Left ventricle myocardium inferior (tissue), 1 donor: ENCODE measurements at regions not wholly inside any gene's neighbourhood (a gene's known extent, or its start where the extent isn't known, plus 50 kb on each side); places are given as distances from the start of the nearest gene placed in this dataset.

Source experiments
- DNase-seq: peaks from one replicate; pipeline ENCODE4 v3.0.0-alpha.2; 2020
- H3K27ac ChIP-seq: fragments of 200-600 bp; replicated peaks from 2 replicates; pipeline ENCODE4 v1.8.0; 2021
- H3K27me3 ChIP-seq: fragments of 200-600 bp; 2 replicates; pipeline ENCODE4 v1.8.0; 2021; ENCODE audit warnings: low read depth
- H3K36me3 ChIP-seq: fragments of 200-600 bp; 2 replicates; pipeline ENCODE4 v1.8.0; 2021
- H3K4me1 ChIP-seq: fragments of 200-600 bp; 2 replicates; pipeline ENCODE4 v1.8.0; 2021
- H3K4me3 ChIP-seq: fragments of 200-600 bp; 2 replicates; pipeline ENCODE4 v1.8.0; 2021; ENCODE audit warnings: mild to moderate bottlenecking, moderate library complexity
- H3K9me3 ChIP-seq: fragments of 200-600 bp; replicated peaks from 2 replicates; pipeline ENCODE4 v1.8.0; 2021
- intact Hi-C: fragments of 100-400 bp; cut with micrococcal nuclease; formaldehyde crosslinking; loops from one replicate; pipeline ENCODE4 v1.11.0; 2022
- TF ChIP-seq, protein P1 (sequence below): fragments of 200-600 bp; IDR thresholded peaks from 2 replicates; pipeline ENCODE4 v1.8.0; 2021; ENCODE audit warnings: antibody characterized with exemption, mild to moderate bottlenecking, borderline replicate concordance
- donor health status: DM: no; HTN: yes; CAD: no; lungs with severe emphysema.

DNA sequence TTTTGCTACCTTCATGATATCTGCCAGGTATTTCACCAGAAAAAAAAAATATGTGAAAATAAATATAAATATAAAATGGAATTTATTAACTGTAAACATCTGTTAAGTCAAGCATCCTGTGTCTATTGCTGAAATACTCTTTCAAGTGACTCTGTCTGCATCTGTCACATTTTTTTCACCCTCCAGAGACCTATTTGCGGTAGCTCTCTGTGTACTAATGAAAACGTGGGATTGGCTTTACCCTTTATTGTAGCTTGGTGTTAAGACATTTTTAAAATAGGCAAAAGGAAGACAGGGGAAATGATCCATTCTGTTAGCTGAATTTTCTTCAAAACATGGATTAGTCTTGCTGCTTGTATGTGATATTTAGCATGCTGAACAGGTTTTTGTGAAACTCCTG is 536.0 kb upstream of the WWC1 start:
- TF ChIP-seq, protein P1, sequence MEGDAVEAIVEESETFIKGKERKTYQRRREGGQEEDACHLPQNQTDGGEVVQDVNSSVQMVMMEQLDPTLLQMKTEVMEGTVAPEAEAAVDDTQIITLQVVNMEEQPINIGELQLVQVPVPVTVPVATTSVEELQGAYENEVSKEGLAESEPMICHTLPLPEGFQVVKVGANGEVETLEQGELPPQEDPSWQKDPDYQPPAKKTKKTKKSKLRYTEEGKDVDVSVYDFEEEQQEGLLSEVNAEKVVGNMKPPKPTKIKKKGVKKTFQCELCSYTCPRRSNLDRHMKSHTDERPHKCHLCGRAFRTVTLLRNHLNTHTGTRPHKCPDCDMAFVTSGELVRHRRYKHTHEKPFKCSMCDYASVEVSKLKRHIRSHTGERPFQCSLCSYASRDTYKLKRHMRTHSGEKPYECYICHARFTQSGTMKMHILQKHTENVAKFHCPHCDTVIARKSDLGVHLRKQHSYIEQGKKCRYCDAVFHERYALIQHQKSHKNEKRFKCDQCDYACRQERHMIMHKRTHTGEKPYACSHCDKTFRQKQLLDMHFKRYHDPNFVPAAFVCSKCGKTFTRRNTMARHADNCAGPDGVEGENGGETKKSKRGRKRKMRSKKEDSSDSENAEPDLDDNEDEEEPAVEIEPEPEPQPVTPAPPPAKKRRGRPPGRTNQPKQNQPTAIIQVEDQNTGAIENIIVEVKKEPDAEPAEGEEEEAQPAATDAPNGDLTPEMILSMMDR: no peak
- DNase-seq: no peak
- no peak overlapping the region for H3K27ac ChIP-seq
- H3K4me3 ChIP-seq: no peak overlapping the region
- no peaks in the 10 kb centered on the region for H3K36me3 ChIP-seq
- intact Hi-C loops: no loop called here
- peaks cover 9% of the 10 kb centered on the region for H3K27me3 ChIP-seq
- no peaks in the 10 kb centered on the region for H3K4me1 ChIP-seq
- H3K9me3 ChIP-seq: no peaks in the 10 kb centered on the region

DNA sequence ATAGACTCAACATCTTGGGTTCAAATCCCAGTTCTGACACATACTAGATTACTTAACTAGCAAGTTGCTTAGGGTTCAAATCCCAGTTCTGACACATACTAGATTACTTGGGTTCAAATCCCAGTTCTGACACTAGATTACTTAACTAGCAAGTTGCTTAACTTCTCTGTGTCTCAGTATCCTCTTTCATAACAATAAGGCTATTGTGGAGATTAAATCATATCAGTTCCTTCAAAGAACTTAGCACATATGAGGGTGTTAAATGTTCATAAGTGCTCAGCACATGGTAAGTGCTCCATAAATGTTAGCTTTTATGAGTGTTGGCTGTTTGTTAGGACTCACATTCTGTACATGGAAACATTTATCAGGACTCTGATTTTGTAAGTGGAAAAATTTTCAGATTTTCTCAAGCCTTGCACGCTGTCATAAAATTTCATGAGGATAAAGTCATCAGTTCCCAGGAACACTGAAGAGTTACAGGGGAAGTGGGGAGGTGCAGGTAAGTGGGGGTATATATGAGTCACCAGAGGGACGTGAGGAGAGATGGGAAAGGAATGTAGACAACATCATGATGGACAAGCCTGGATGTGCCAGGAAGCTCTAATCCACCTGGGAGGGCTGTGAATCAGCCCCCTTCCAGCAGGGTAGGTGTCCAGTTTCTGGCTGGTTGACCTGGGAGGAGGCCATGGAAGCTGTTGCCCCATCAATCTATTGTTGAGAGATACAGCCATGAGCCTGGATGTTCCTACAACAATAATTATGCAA is 532.2 kb upstream of the WWC1 start:
- Histone ChIP-seq H3K4me3 (no peak overlapping the region), H3K27ac (no peak overlapping the region), H3K27me3 (peaks cover 8% of the 10 kb centered on the region), H3K4me1 (no peaks in the 10 kb centered on the region), H3K9me3 (no peaks in the 10 kb centered on the region), H3K36me3 (no peaks in the 10 kb centered on the region)
- intact Hi-C loops: no loop called here
- TF ChIP-seq, protein P1: no peak
- no peak for DNase-seq

DNA sequence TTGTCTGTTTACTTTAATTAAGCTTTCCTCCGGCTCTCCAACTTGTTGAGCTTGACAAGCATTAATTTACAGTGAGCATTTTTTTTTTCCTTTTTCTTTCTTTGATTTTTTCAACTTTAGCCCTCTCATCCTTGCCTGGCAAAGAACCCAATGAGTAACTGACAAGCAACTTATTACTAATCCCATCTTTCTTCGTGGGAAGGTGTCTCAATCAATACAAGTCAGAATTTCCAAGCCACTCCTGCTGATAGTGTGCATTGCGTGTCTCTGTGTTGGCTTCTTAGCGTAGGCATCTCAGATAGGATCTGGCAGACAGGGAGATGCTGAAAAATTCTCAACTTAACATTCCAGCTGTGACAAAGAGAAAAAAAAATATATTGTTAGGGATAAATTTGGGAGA is 527.7 kb upstream of the WWC1 start:
- TF ChIP-seq, protein P1: no peak
- DNase-seq: no peak
- Histone ChIP-seq H3K4me3 (no peak overlapping the region), H3K27ac (no peak overlapping the region), H3K9me3 (no peaks in the 10 kb centered on the region), H3K27me3 (peaks cover 19% of the 10 kb centered on the region), H3K4me1 (no peaks in the 10 kb centered on the region), H3K36me3 (no peaks in the 10 kb centered on the region)
- intact Hi-C loops: no loop called here

DNA sequence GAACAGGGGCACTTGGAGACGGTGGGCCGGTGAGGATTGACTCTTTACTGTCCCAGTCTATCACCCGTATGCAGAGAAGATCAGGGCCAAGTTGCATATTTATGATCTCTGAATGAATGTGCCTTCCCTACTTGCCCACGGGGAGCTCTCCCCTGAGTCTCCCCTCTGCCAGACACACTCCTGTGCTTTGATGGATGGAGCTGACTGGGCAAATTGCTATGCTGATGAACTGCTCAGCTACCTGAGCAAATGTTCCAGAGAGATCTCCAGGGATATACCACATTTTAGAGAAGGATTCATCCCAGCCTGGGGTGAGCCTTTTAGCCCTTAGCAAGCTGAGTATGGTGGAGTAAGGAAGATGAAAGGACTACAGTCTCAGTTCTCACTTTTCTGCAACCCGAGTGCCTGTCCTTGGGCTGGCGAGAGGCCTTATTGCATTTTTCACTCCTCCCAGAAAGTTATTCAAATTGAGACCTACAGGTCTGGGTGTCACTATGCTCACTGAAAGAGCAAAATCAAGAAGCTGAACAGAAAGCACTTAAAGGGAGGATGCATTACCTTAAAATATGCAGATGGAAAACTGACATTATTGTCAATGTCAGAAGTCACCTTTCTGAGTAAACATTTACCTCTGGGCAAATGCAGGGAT is 526.7 kb upstream of the WWC1 start:
- Histone ChIP-seq H3K9me3 (no peaks in the 10 kb centered on the region), H3K4me1 (no peaks in the 10 kb centered on the region)

DNA sequence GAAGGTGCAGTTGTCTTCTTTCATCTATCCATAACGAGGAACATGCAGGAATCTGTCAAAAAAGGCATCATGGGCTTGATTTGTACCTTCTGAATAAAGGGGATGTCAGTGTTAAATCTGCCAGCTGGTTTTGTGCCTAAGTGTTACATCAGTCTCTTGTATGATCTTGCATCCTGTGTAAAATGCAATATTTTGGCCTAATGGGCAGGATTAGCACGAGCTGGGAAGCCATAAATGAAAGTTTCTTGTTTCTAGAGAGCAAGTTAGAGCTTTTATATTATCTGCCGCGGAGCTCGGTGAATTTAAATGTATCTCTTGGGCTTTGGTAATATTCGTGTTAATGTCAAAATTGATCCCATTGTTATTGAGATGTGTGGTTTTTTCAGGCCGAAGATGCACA is 526.1 kb upstream of the WWC1 start:
- Histone ChIP-seq H3K9me3 (no peaks in the 10 kb centered on the region), H3K4me1 (no peaks in the 10 kb centered on the region), H3K27ac (no peak overlapping the region), H3K4me3 (no peak overlapping the region), H3K27me3 (peaks cover 19% of the 10 kb centered on the region), H3K36me3 (no peaks in the 10 kb centered on the region)
- TF ChIP-seq, protein P1: no peak
- intact Hi-C loops: no loop called here
- DNase-seq: no peak

More for the DNA sequence above, 526.7 kb upstream of the WWC1 start:
- H3K27ac ChIP-seq: no peak overlapping the region
- intact Hi-C loops: no loop called here
- DNase-seq: no peak
- peaks cover 19% of the 10 kb centered on the region for H3K27me3 ChIP-seq
- no peaks in the 10 kb centered on the region for H3K36me3 ChIP-seq
- H3K4me3 ChIP-seq: no peak overlapping the region
- TF ChIP-seq, protein P1: no peak
